ENCODE measurements at regions not wholly inside any gene's neighbourhood (a gene's known extent, or its start where the extent isn't known, plus 50 kb on each side); places are given as distances from the start of the nearest gene placed in this dataset.

- no peak for TF ChIP-seq CTCF (IDR thresholded peaks at IDR 0.05; ENCODE audit: insufficient read depth, low read depth, low read length, missing control alignments)
- peak; percentile 65 for DNase-seq (ENCODE audit: low read depth)
- no peak overlapping the region for H3K4me3 ChIP-seq (ENCODE audit: low read length)
Measured at GRCh38 chr1:38690790-38691449, 168.7 kb downstream of the RRAGC start.

GRCh38 chr1:38686927-38687255 lies 172.7 kb downstream of the RRAGC start:
- TF ChIP-seq CTCF (IDR thresholded peaks at IDR 0.05; ENCODE audit: insufficient read depth, low read depth, low read length, missing control alignments), result no peak
- no peak overlapping the region for H3K4me3 ChIP-seq (ENCODE audit: low read length)
- DNase-seq (ENCODE audit: low read depth), result no peak

- TF ChIP-seq CTCF (IDR thresholded peaks at IDR 0.05; ENCODE audit: insufficient read depth, low read depth, low read length, missing control alignments), result no peak
- no peak overlapping the region for H3K4me3 ChIP-seq (ENCODE audit: low read length)
- no peak for DNase-seq (ENCODE audit: low read depth)
Measured at GRCh38 chr1:38686167-38686926, 173.2 kb downstream of the RRAGC start.

GRCh38 chr1:38685388-38685787 lies 174.2 kb downstream of the RRAGC start:
- no peak for DNase-seq (ENCODE audit: low read depth)
- TF ChIP-seq CTCF (IDR thresholded peaks at IDR 0.05; ENCODE audit: insufficient read depth, low read depth, low read length, missing control alignments), result no peak
- no peak overlapping the region for H3K4me3 ChIP-seq (ENCODE audit: low read length)

- H3K4me3 ChIP-seq (ENCODE audit: low read length), result no peak overlapping the region
- no peak for TF ChIP-seq CTCF (IDR thresholded peaks at IDR 0.05; ENCODE audit: insufficient read depth, low read depth, low read length, missing control alignments)
- DNase-seq (ENCODE audit: low read depth), result peak; percentile 9
Measured at GRCh38 chr1:38680801-38681510, 178.6 kb downstream of the RRAGC start.

- no peak for TF ChIP-seq CTCF (IDR thresholded peaks at IDR 0.05; ENCODE audit: insufficient read depth, low read depth, low read length, missing control alignments)
- H3K4me3 ChIP-seq (ENCODE audit: low read length), result no peak overlapping the region
- DNase-seq (ENCODE audit: low read depth), result no peak
Measured at GRCh38 chr1:38677756-38678155, 181.8 kb downstream of the RRAGC start.

Data from epithelial cell of esophagus (primary cell).